Smooth muscle cell (in vitro differentiated cells): ENCODE measurements at regions not wholly inside any gene's neighbourhood (a gene's known extent, or its start where the extent isn't known, plus 50 kb on each side); places are given as distances from the start of the nearest gene placed in this dataset.

Experiments
- DNase-seq: peaks from one replicate; lab custom pipeline; 2025; ENCODE audit not compliant: unreplicated experiment; lab: John Stamatoyannopoulos, UW
- H2AFZ ChIP-seq: fragments of 200-600 bp; sonication (generic); 2 replicates; pipeline ENCODE4 v1.6.0; 2016; ENCODE audit warnings: antibody characterized with exemption, low read depth, mild to moderate bottlenecking
- H3F3A ChIP-seq: fragments of 200-600 bp; sonication (generic); 2 replicates; pipeline ENCODE4 v1.6.0; 2017; ENCODE audit warnings: antibody characterized with exemption, low read depth
- H3K27ac ChIP-seq: fragments of 200-600 bp; sonication (generic); 2 replicates; pipeline ENCODE4 v1.5.1; 2016; ENCODE audit warnings: low read depth, mild to moderate bottlenecking
- H3K27me3 ChIP-seq: fragments of 200-600 bp; sonication (generic); 2 replicates; pipeline ENCODE4 v1.6.1; 2016; ENCODE audit warnings: low read depth, mild to moderate bottlenecking
- H3K36me3 ChIP-seq: fragments of 200-600 bp; sonication (generic); 2 replicates; pipeline ENCODE4 v1.5.1; 2016; ENCODE audit warnings: low read depth
- H3K4me1 ChIP-seq: fragments of 200-600 bp; sonication (generic); 2 replicates; pipeline ENCODE4 v1.5.1; 2016; ENCODE audit warnings: low read depth
- H3K4me2 ChIP-seq: fragments of 200-600 bp; sonication (generic); 2 replicates; pipeline ENCODE4 v1.6.0; 2016; ENCODE audit warnings: mild to moderate bottlenecking
- H3K4me3 ChIP-seq: fragments of 200-600 bp; sonication (generic); 2 replicates; pipeline ENCODE4 v1.5.1; 2016; ENCODE audit warnings: mild to moderate bottlenecking
- H3K79me2 ChIP-seq: fragments of 200-600 bp; sonication (generic); 2 replicates; pipeline ENCODE4 v1.6.0; 2016; ENCODE audit warnings: low read depth, mild to moderate bottlenecking
- H3K9ac ChIP-seq: fragments of 200-600 bp; sonication (generic); 2 replicates; pipeline ENCODE4 v1.6.0; 2016; ENCODE audit warnings: low read depth
- H3K9me3 ChIP-seq: fragments of 200-600 bp; sonication (generic); replicated peaks from 2 replicates; pipeline ENCODE4 v1.5.1; 2016; ENCODE audit warnings: low read depth
- H4K20me1 ChIP-seq: fragments of 200-600 bp; sonication (generic); 2 replicates; pipeline ENCODE4 v1.6.0; 2016; ENCODE audit warnings: low read depth
- WGBS: methylation state at CpG from one replicate; pipeline ENCODE4 v1.1.7; 2016; ENCODE audit warnings: low lambda C conversion rate; 5-methylcytosine and 5-hydroxymethylcytosine counted together
- TF ChIP-seq, protein P1 (sequence below): fragments of 200-600 bp; sonication (generic); IDR thresholded peaks from 2 replicates; pipeline ENCODE4 v1.5.1; 2017; ENCODE audit warnings: borderline replicate concordance, mild to moderate bottlenecking, antibody characterized with exemption; ENCODE audit not compliant: insufficient read depth, poor library complexity, severe bottlenecking

DNA sequence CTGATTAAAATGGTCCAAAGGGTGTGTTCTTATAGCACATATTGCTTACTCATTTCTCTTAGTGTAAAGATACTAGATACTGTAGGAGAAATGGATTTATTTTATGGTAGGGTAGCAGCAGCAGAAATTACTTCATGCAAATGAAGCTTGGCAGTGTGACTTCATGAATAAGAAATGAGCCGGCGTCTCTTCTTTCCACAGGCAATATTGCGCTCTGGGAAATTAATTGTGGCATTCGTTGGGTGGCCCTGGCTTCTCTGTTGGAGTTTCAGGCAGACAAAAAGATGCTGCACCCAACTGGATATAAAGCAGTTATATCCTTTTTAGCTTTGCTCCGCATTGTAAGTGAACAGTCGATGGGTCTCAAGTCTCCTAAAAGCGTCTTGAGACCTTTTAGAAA is 211.0 kb upstream of the NAV2 start:
- H2AFZ ChIP-seq, result no peak overlapping the region
- H3K27ac ChIP-seq, result no peak overlapping the region
- H3K9me3 ChIP-seq, result no peaks in the 10 kb centered on the region
- H3F3A ChIP-seq, result no peaks in the 10 kb centered on the region
- TF ChIP-seq, protein P1, sequence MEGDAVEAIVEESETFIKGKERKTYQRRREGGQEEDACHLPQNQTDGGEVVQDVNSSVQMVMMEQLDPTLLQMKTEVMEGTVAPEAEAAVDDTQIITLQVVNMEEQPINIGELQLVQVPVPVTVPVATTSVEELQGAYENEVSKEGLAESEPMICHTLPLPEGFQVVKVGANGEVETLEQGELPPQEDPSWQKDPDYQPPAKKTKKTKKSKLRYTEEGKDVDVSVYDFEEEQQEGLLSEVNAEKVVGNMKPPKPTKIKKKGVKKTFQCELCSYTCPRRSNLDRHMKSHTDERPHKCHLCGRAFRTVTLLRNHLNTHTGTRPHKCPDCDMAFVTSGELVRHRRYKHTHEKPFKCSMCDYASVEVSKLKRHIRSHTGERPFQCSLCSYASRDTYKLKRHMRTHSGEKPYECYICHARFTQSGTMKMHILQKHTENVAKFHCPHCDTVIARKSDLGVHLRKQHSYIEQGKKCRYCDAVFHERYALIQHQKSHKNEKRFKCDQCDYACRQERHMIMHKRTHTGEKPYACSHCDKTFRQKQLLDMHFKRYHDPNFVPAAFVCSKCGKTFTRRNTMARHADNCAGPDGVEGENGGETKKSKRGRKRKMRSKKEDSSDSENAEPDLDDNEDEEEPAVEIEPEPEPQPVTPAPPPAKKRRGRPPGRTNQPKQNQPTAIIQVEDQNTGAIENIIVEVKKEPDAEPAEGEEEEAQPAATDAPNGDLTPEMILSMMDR, result no peak
- no peak overlapping the region for H3K9ac ChIP-seq
- H4K20me1 ChIP-seq, result no peaks in the 10 kb centered on the region
- H3K4me2 ChIP-seq, result no peak overlapping the region
- H3K79me2 ChIP-seq, result no peaks in the 10 kb centered on the region
- no peaks in the 10 kb centered on the region for H3K36me3 ChIP-seq
- H3K27me3 ChIP-seq, result peaks cover 15% of the 10 kb centered on the region
- H3K4me1 ChIP-seq, result no peaks in the 10 kb centered on the region
- WGBS, result 86% methylated on average over 7 of the region's 7 CpGs
- no peak for DNase-seq
- no peak overlapping the region for H3K4me3 ChIP-seq

DNA sequence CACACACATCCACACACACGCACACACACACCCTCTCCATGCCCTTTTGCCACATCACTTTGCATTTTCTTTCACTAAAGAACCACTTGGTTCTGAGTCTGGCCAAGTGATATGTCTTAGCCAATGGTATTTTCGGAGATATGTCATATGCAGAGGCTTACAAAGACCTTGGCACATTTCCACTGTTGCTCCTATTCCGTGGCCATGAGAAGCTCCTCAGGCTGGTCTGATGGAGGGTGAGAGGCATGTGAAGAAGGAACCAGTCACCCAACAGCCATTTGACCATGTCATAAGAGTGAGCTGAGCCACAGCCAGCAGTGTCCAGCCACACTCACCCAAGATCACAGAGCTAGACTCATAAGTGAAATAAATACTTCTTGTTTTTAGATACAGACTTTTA is 212.6 kb upstream of the NAV2 start:
- no peaks in the 10 kb centered on the region for H3K36me3 ChIP-seq
- no peaks in the 10 kb centered on the region for H3K79me2 ChIP-seq
- H4K20me1 ChIP-seq, result no peaks in the 10 kb centered on the region
- WGBS, result 92% methylated on average over 3 of the region's 3 CpGs
- TF ChIP-seq, protein P1, result no peak
- H2AFZ ChIP-seq, result no peak overlapping the region
- no peak overlapping the region for H3K4me2 ChIP-seq
- no peaks in the 10 kb centered on the region for H3K9me3 ChIP-seq
- no peak overlapping the region for H3K27ac ChIP-seq
- no peak for DNase-seq
- H3K9ac ChIP-seq, result no peak overlapping the region
- H3K4me3 ChIP-seq, result no peak overlapping the region
- peaks cover 26% of the 10 kb centered on the region for H3K27me3 ChIP-seq
- no peaks in the 10 kb centered on the region for H3F3A ChIP-seq
- H3K4me1 ChIP-seq, result no peaks in the 10 kb centered on the region

DNA sequence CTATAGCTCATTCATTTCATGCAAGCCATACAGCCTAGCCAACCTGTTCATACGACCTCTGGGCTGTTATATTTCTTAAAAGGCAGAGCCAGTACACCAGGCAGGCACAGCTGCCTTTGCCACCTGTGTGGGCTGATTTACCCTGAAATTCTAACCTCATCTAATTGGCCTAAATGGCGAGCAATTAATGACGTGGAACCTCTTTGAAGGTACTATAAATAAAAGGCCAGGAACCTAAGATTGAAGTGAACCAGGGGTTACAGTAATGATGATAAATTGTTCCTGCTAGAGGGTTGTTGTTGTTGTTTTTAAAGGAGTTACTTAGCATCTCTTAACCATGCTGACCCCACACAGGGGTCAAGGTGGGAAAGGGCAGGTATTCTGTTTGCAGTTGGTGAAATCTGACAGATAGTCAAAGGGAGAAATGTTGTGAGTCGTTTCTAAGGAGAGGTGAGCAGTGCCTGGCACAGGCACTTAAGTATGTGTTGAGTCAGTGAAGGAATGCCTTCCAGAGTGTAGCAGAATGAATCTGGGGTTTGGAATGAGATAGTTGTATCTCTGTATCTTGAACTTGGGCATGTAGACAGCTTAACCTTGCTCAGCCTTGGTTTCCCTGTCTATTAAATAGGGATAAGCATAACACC is 213.5 kb upstream of the NAV2 start:
- H4K20me1 ChIP-seq, result no peaks in the 10 kb centered on the region
- no peaks in the 10 kb centered on the region for H3F3A ChIP-seq
- no peaks in the 10 kb centered on the region for H3K36me3 ChIP-seq
- H3K9ac ChIP-seq, result no peak overlapping the region
- TF ChIP-seq, protein P1, result no peak
- no peak overlapping the region for H2AFZ ChIP-seq
- peaks cover 29% of the 10 kb centered on the region for H3K27me3 ChIP-seq
- H3K9me3 ChIP-seq, result no peaks in the 10 kb centered on the region
- DNase-seq, result no peak
- no peaks in the 10 kb centered on the region for H3K4me1 ChIP-seq
- 63% methylated on average over 4 of the region's 4 CpGs for WGBS
- H3K79me2 ChIP-seq, result no peaks in the 10 kb centered on the region
- no peak overlapping the region for H3K4me2 ChIP-seq
- no peak overlapping the region for H3K27ac ChIP-seq
- no peak overlapping the region for H3K4me3 ChIP-seq
